ENCODE measurements at regions not wholly inside any gene's neighbourhood (a gene's known extent, or its start where the extent isn't known, plus 50 kb on each side); places are given as distances from the start of the nearest gene placed in this dataset.

- no peak for TF ChIP-seq SIN3A (IDR thresholded peaks at IDR 0.05; ENCODE audit: borderline replicate concordance, insufficient read depth, low read length)
- no peak for TF ChIP-seq REST (IDR thresholded peaks at IDR 0.05; ENCODE audit: insufficient read depth in 1 of 2, low read depth in 2 of 2, low read length in 2 of 2)
These were observed 159.3 kb upstream of the CHAC2 start for GRCh38 chr2:53608293-53608692.

All from PFSK-1 (cell line).